Neuronal stem cell (in vitro differentiated cells): ENCODE measurements at regions not wholly inside any gene's neighbourhood (a gene's known extent, or its start where the extent isn't known, plus 50 kb on each side); places are given as distances from the start of the nearest gene placed in this dataset.

Experiments
- DNase-seq: peaks from one replicate; pipeline ENCODE4 v3.0.0-alpha.2; 2013; ENCODE audit warnings: low spot score
- H2AFZ ChIP-seq: one replicate; pipeline ENCODE4 v1.6.1; 2013; ENCODE audit warnings: mild to moderate bottlenecking, low read length, inconsistent platforms
- H2AK5ac ChIP-seq: 2 replicates; pipeline ENCODE4 v1.6.1; 2013; ENCODE audit warnings: low read depth, mild to moderate bottlenecking, inconsistent platforms, low read length, moderate library complexity, mixed read lengths
- H2BK120ac ChIP-seq: 2 replicates; pipeline ENCODE4 v1.6.1; 2013; ENCODE audit warnings: low read depth, mild to moderate bottlenecking, inconsistent platforms, low read length, moderate library complexity, mixed read lengths
- H2BK12ac ChIP-seq: one replicate; pipeline ENCODE4 v1.6.1; 2013; ENCODE audit warnings: low read length, inconsistent platforms
- H2BK15ac ChIP-seq: 2 replicates; pipeline ENCODE4 v1.6.1; 2013; ENCODE audit warnings: mild to moderate bottlenecking, low read length, inconsistent platforms, mixed read lengths
- H2BK5ac ChIP-seq: one replicate; pipeline ENCODE4 v1.6.1; 2013; ENCODE audit warnings: inconsistent platforms, mild to moderate bottlenecking, low read length, moderate library complexity
- H3K14ac ChIP-seq: one replicate; pipeline ENCODE4 v1.6.1; 2013; ENCODE audit warnings: low read length, inconsistent platforms
- H3K18ac ChIP-seq: 2 replicates; pipeline ENCODE4 v1.6.1; 2013; ENCODE audit warnings: low read length, inconsistent platforms
- H3K23ac ChIP-seq: 2 replicates; pipeline ENCODE4 v1.6.1; 2013; ENCODE audit warnings: low read depth, mild to moderate bottlenecking, mixed read lengths, low read length, inconsistent platforms; ENCODE audit not compliant: poor library complexity
- H3K27ac ChIP-seq: replicated peaks from 3 replicates; pipeline ENCODE4 v1.5.1; 2013; ENCODE audit warnings: low read length, inconsistent platforms
- H3K27me3 ChIP-seq, 3 experiments: 2 replicates each; pipeline ENCODE4 v1.6.1; 2013; ENCODE audit warnings: low read length in 3 of 3, mild to moderate bottlenecking in 2 of 3, inconsistent platforms in 1 of 3, low read depth in 1 of 3, mixed read lengths in 1 of 3, moderate library complexity in 1 of 3; ENCODE audit not compliant: control insufficient read depth in 3 of 3, insufficient read depth in 3 of 3
- H3K36me3 ChIP-seq, 2 donors: replicated peaks in 1 of 2; 2 replicates each; pipeline ENCODE4 v1.6.1; 2013; ENCODE audit warnings: low read length in 2 of 2; ENCODE audit not compliant: control insufficient read depth in 2 of 2, insufficient read depth in 2 of 2
- H3K4ac ChIP-seq: 2 replicates; pipeline ENCODE4 v1.6.1; 2013; ENCODE audit warnings: inconsistent platforms, mild to moderate bottlenecking, low read length, moderate library complexity
- H3K4me1 ChIP-seq, 2 donors: 1 replicate in 1 of 2; 2 replicates in 1 of 2; pipeline ENCODE4 v1.6.1; 2013; ENCODE audit warnings: low read length in 2 of 2, low read depth in 1 of 2; ENCODE audit not compliant: control insufficient read depth in 2 of 2, insufficient read depth in 1 of 2
- H3K4me2 ChIP-seq: one replicate; pipeline ENCODE4 v1.6.1; 2013; ENCODE audit warnings: mild to moderate bottlenecking, low read length, inconsistent platforms; ENCODE audit not compliant: insufficient read depth, poor library complexity, severe bottlenecking
- H3K4me3 ChIP-seq, 2 donors: 2 replicates each; pipeline ENCODE4 v1.5.1; 2013; ENCODE audit warnings: low read length in 2 of 2, mild to moderate bottlenecking in 2 of 2, inconsistent platforms in 1 of 2, moderate library complexity in 1 of 2
- H3K79me1 ChIP-seq: one replicate; pipeline ENCODE4 v1.6.1; 2013; ENCODE audit warnings: low read depth, mild to moderate bottlenecking, inconsistent platforms, low read length, moderate library complexity
- H3K9ac ChIP-seq: one replicate; pipeline ENCODE4 v1.6.1; 2013; ENCODE audit warnings: mild to moderate bottlenecking, low read depth, low read length, inconsistent platforms; ENCODE audit not compliant: poor library complexity
- H3K9me3 ChIP-seq, 2 donors: replicated peaks in 1 of 2; 2 replicates each; pipeline versions ENCODE3 to v1.6.1; 2013; ENCODE audit warnings: low read length in 2 of 2, mild to moderate bottlenecking in 2 of 2, inconsistent platforms in 1 of 2, low read depth in 1 of 2, mixed read lengths in 1 of 2, moderate library complexity in 1 of 2; ENCODE audit not compliant: control insufficient read depth in 2 of 2, insufficient read depth in 1 of 2
- H4K8ac ChIP-seq: one replicate; pipeline ENCODE4 v1.6.1; 2013; ENCODE audit warnings: low read depth, mild to moderate bottlenecking, inconsistent platforms, low read length, moderate library complexity
- H4K91ac ChIP-seq: one replicate; pipeline ENCODE4 v1.6.1; 2013; ENCODE audit warnings: low read length, low read depth, mild to moderate bottlenecking, inconsistent platforms; ENCODE audit not compliant: poor library complexity
- WGBS, 2 donors: extraction: QIAGEN DNeasy Blood & Tissue Kit; methylation state at CpG; one replicate each; pipeline ENCODE4 v1.1.7; 2013; ENCODE audit warnings: missing lambda C conversion rate in 2 of 2, mixed read lengths in 1 of 2; ENCODE audit not compliant: insufficient read length in 2 of 2, insufficient replicate concordance in 1 of 2; ENCODE audit errors: extremely low coverage in 2 of 2; 5-methylcytosine and 5-hydroxymethylcytosine counted together

GRCh38 chr15:77685082-77685815 is 52.5 kb upstream of the LINGO1 start:
- H3K27me3 ChIP-seq = peaks cover 0 to 51% (median 0%) of the 10 kb centered on the region in 3 experiments
- H3K4me2 ChIP-seq = no peak overlapping the region
- WGBS, 2 donors = no CpG with 5 or more reads among the region's 7 CpGs

DNA sequence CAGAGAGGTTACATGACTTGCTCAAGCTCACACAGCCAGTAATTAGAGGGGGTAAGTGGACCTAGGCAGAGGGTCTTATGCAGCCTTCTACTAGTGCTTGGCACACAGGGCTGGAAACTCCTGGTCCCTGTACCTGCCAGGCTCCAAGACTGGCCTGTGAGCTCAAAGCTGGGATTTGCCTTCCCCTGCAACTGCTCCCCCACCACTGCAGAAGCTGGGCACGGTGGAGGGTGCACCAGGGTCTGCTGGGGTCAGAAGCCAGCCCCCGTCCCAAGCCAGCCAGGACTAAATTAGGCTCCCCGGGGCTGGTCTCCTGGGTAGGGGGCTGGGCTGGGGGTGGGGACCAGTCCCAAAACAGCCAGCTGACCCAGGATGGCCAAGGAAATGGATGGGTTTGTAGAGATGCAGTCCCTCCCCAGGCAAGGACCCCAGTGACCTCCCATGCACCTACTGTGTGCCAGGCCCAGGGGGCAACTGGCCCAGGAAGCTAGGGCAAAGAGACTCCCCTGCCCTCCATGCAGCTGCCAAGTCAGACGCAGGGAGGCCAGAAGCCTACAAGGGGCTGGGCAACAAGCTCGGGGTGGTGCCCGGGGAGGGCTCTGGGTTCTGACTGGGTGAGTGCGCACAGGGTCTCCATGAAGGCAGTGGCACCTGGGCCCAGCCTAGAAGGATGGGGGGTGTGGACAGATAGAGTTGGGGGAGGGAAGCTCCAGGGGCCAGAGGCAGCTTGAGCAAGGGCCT is 51.8 kb upstream of the LINGO1 start:
- Histone ChIP-seq H3K79me1 (no peaks in the 10 kb centered on the region), H3K4ac (no peak overlapping the region), H2BK120ac (no peak overlapping the region), H3K36me3 (no peaks in the 10 kb centered on the region), H2BK5ac (peak overlapping the region; percentile 32), H2AK5ac (peak overlapping the region; percentile 45), H3K4me2 (no peak overlapping the region), H3K4me1 (peaks cover 0 to 11% of the 10 kb centered on the region in 2 donors), H3K27ac (no peak overlapping the region), H4K91ac (no peak overlapping the region), H3K14ac (no peak overlapping the region), H2BK15ac (no peak overlapping the region), H4K8ac (no peak overlapping the region), H3K23ac (no peak overlapping the region), H3K18ac (peak overlapping the region; percentile 78), H3K9ac (no peak overlapping the region), H3K4me3 (no peak overlapping the region), H3K27me3 (peaks cover 0 to 51% (median 0%) of the 10 kb centered on the region in 3 experiments), H3K9me3 (no peaks in the 10 kb centered on the region), H2AFZ (no peak overlapping the region), H2BK12ac (no peak overlapping the region)
- WGBS, 2 donors = no CpG with 5 or more reads among the region's 7 CpGs
- no peak for DNase-seq

More at GRCh38 chr15:77685082-77685815, 52.5 kb upstream of the LINGO1 start:
- Histone ChIP-seq H3K4ac (peak overlapping the region; percentile 7), H3K23ac (peak overlapping the region; percentile 38), H3K36me3 (no peaks in the 10 kb centered on the region), H3K18ac (no peak overlapping the region), H3K4me3 (no peak overlapping the region), H2BK15ac (no peak overlapping the region), H3K27ac (no peak overlapping the region), H3K9me3 (no peaks in the 10 kb centered on the region), H4K91ac (no peak overlapping the region), H3K79me1 (no peaks in the 10 kb centered on the region), H2BK5ac (peak overlapping the region; percentile 33), H2BK120ac (no peak overlapping the region), H2AK5ac (no peak overlapping the region), H2BK12ac (peak overlapping the region; percentile 26), H3K4me1 (peaks cover 0 to 9% of the 10 kb centered on the region in 2 donors), H3K9ac (peak overlapping the region; percentile 9), H3K14ac (no peak overlapping the region), H2AFZ (no peak overlapping the region), H4K8ac (no peak overlapping the region)
- no peak for DNase-seq

DNA sequence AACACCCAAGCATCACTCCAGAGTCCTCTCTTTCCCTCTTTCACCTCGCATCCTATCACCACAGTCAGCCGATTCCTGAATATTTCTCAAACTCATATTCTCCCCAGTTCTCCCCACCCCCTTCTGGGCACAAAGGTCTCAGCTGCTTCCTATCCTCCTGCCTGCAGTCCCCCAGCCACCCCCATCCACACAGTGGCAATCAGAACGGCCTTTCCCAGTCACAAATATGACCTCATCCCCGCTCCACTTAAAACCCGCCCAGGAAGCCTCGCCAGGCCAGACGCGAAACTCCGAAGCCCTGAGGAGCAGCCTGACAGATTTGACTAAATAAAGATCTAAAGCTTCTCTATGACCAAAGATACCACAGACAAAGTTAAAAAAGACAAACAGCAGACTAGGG is 49.9 kb upstream of the LINGO1 start:
- Histone ChIP-seq H3K27me3 (peaks cover 0 to 35% (median 0%) of the 10 kb centered on the region in 3 experiments), H3K9ac (no peak overlapping the region), H3K18ac (no peak overlapping the region), H3K79me1 (no peaks in the 10 kb centered on the region), H3K14ac (no peak overlapping the region), H3K23ac (no peak overlapping the region), H3K4me1 (peaks cover 0 to 3% of the 10 kb centered on the region in 2 donors), H3K4me2 (no peak overlapping the region), H3K4ac (no peak overlapping the region), H2BK12ac (no peak overlapping the region), H4K8ac (no peak overlapping the region), H3K27ac (no peak overlapping the region), H2BK15ac (no peak overlapping the region), H2AK5ac (no peak overlapping the region), H2AFZ (no peak overlapping the region), H3K4me3 (no peak overlapping the region), H2BK5ac (no peak overlapping the region), H3K36me3 (no peaks in the 10 kb centered on the region), H4K91ac (no peak overlapping the region), H3K9me3 (no peaks in the 10 kb centered on the region), H2BK120ac (no peak overlapping the region)
- 100% methylated on average over 1 of the region's 9 CpGs; no CpG with 5 or more reads in 1 of the 2 donors for WGBS, 2 donors
- DNase-seq = no peak
